ENCODE measurements at regions not wholly inside any gene's neighbourhood (a gene's known extent, or its start where the extent isn't known, plus 50 kb on each side); places are given as distances from the start of the nearest gene placed in this dataset.

DNA sequence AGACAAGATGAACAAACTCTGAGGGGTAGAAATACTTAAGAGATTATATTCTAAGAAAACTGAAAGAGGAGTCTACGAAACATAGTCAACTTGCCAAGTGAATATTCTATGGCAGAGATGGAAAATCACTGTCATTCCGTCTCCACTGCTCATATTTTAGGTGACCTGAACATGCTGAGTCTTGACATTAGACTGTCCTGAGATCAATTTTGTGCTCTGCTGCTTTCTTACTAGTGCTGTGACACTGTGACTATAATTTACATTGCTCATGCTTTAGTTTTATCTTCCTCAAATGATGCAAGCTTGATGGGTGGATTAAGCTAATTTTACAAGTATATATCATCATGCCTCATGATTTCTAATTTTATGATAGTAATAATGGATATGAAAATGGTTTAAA is 228.2 kb upstream of the LRFN5 start:
- TF ChIP-seq, protein P1, sequence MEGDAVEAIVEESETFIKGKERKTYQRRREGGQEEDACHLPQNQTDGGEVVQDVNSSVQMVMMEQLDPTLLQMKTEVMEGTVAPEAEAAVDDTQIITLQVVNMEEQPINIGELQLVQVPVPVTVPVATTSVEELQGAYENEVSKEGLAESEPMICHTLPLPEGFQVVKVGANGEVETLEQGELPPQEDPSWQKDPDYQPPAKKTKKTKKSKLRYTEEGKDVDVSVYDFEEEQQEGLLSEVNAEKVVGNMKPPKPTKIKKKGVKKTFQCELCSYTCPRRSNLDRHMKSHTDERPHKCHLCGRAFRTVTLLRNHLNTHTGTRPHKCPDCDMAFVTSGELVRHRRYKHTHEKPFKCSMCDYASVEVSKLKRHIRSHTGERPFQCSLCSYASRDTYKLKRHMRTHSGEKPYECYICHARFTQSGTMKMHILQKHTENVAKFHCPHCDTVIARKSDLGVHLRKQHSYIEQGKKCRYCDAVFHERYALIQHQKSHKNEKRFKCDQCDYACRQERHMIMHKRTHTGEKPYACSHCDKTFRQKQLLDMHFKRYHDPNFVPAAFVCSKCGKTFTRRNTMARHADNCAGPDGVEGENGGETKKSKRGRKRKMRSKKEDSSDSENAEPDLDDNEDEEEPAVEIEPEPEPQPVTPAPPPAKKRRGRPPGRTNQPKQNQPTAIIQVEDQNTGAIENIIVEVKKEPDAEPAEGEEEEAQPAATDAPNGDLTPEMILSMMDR (IDR thresholded peaks at IDR 0.05; ENCODE audit: low read depth, low read length, missing input control), result no peak
- TF ChIP-seq TAF1 (conservative IDR thresholded peaks at IDR 0.05), result no peak
- TF ChIP-seq, protein P2, sequence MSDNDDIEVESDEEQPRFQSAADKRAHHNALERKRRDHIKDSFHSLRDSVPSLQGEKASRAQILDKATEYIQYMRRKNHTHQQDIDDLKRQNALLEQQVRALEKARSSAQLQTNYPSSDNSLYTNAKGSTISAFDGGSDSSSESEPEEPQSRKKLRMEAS (IDR thresholded peaks at IDR 0.05), result no peak
- no peak for TF ChIP-seq RAD21 (IDR thresholded peaks at IDR 0.05)
- TF ChIP-seq, protein P3, sequence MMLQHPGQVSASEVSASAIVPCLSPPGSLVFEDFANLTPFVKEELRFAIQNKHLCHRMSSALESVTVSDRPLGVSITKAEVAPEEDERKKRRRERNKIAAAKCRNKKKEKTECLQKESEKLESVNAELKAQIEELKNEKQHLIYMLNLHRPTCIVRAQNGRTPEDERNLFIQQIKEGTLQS (IDR thresholded peaks at IDR 0.05), result no peak
